ENCODE measurements at regions not wholly inside any gene's neighbourhood (a gene's known extent, or its start where the extent isn't known, plus 50 kb on each side); places are given as distances from the start of the nearest gene placed in this dataset.

DNA sequence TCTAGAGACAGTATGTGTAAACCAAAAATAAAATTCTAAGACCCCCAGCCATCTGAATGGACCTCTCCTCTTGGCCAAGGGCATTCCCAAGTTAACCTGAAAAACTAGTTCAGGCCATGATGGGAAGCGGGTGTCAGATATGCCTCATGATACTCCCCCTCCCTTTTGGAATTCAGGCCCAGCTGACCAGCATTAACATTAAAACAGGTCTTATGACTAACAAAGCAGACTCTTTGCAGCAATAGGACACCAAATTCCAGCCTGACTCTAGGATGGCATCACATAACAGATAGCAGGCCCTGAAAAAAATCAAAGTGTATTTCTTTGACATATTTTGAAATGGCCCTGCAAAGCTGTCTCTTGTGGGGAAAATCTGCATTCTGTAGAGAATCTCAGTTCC lies 73.3 kb upstream of the L3MBTL4 start:
- no peak for TF ChIP-seq YY1 (IDR thresholded peaks at IDR 0.05; ENCODE audit: low read depth, low read length)
- TF ChIP-seq, protein P1, sequence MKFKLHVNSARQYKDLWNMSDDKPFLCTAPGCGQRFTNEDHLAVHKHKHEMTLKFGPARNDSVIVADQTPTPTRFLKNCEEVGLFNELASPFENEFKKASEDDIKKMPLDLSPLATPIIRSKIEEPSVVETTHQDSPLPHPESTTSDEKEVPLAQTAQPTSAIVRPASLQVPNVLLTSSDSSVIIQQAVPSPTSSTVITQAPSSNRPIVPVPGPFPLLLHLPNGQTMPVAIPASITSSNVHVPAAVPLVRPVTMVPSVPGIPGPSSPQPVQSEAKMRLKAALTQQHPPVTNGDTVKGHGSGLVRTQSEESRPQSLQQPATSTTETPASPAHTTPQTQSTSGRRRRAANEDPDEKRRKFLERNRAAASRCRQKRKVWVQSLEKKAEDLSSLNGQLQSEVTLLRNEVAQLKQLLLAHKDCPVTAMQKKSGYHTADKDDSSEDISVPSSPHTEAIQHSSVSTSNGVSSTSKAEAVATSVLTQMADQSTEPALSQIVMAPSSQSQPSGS (IDR thresholded peaks at IDR 0.05; ENCODE audit: low read length): no peak
- no peak for TF ChIP-seq EGR1 (IDR thresholded peaks at IDR 0.05; ENCODE audit: borderline replicate concordance, low read depth, low read length)
- TF ChIP-seq, protein P2, sequence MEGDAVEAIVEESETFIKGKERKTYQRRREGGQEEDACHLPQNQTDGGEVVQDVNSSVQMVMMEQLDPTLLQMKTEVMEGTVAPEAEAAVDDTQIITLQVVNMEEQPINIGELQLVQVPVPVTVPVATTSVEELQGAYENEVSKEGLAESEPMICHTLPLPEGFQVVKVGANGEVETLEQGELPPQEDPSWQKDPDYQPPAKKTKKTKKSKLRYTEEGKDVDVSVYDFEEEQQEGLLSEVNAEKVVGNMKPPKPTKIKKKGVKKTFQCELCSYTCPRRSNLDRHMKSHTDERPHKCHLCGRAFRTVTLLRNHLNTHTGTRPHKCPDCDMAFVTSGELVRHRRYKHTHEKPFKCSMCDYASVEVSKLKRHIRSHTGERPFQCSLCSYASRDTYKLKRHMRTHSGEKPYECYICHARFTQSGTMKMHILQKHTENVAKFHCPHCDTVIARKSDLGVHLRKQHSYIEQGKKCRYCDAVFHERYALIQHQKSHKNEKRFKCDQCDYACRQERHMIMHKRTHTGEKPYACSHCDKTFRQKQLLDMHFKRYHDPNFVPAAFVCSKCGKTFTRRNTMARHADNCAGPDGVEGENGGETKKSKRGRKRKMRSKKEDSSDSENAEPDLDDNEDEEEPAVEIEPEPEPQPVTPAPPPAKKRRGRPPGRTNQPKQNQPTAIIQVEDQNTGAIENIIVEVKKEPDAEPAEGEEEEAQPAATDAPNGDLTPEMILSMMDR (IDR thresholded peaks at IDR 0.05; ENCODE audit: control extremely low read depth in 1 of 3, insufficient read depth in 1 of 3, low read depth in 1 of 3, low read length in 3 of 3): no peak
- no peak for TF ChIP-seq ZNF274 (IDR thresholded peaks at IDR 0.05; ENCODE audit: borderline replicate concordance, extremely low read depth, low read length)
- no peak for TF ChIP-seq CEBPB (IDR thresholded peaks at IDR 0.05; ENCODE audit: low read depth, low read length)
- no peak for TF ChIP-seq POLR2A (IDR thresholded peaks at IDR 0.05; ENCODE audit: control extremely low read depth in 1 of 2, low read depth in 2 of 2, low read length in 2 of 2)
- no peak for TF ChIP-seq POLR2AphosphoS5 (IDR thresholded peaks at IDR 0.05; ENCODE audit: low read depth, low read length)
- no peak for TF ChIP-seq SP2 (IDR thresholded peaks at IDR 0.05; ENCODE audit: low read length)
- TF ChIP-seq, protein P3, sequence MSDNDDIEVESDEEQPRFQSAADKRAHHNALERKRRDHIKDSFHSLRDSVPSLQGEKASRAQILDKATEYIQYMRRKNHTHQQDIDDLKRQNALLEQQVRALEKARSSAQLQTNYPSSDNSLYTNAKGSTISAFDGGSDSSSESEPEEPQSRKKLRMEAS (IDR thresholded peaks at IDR 0.05): no peak
- TF ChIP-seq MAFK (IDR thresholded peaks at IDR 0.05; ENCODE audit: low read depth, low read length): no peak
- TF ChIP-seq TAF1 (IDR thresholded peaks at IDR 0.05; ENCODE audit: low read depth, low read length): no peak
- TF ChIP-seq RBBP5 (IDR thresholded peaks at IDR 0.05; ENCODE audit: borderline replicate concordance, low read depth, low read length): no peak
